Inflammatory macrophage treated with lipopolysaccharide for 1 hour (primary cell): ENCODE measurements at regions not wholly inside any gene's neighbourhood (a gene's known extent, or its start where the extent isn't known, plus 50 kb on each side); places are given as distances from the start of the nearest gene placed in this dataset.
A peak's percentile ranks its signal among the peaks of the same experiment; 100 is the strongest.
"Not testable (repeated sequence)": the region's sequence is repeated elsewhere in the genome, so short reads cannot be mapped to it uniquely, and the experiment has no call there.

Experiments
- DNase-seq, 2 donors: peaks; one replicate each; pipeline ENCODE4 v3.0.0-alpha.2; 2020 to 2022

GRCh38 chr2:105563000-105563719 is 164.3 kb upstream of the FHL2 start:
- no peak for DNase-seq

- DNase-seq, result no peak
These were observed 162.6 kb upstream of the FHL2 start for GRCh38 chr2:105561401-105561800.

- no peak for DNase-seq
These were observed 161.3 kb upstream of the FHL2 start for GRCh38 chr2:105560157-105560556.

- DNase-seq, result no peak
These were observed 158.4 kb upstream of the FHL2 start for GRCh38 chr2:105557021-105557920.

GRCh38 chr2:105556366-105556765 is 157.5 kb upstream of the FHL2 start:
- no peak for DNase-seq

- DNase-seq, result no peak
These were observed 155.4 kb upstream of the FHL2 start for GRCh38 chr2:105554235-105554634.

GRCh38 chr2:105553538-105554196 is 154.8 kb upstream of the FHL2 start:
- no peak for DNase-seq

GRCh38 chr2:105546628-105546974 is 147.8 kb upstream of the FHL2 start:
- DNase-seq, result no peak

GRCh38 chr2:105545730-105546627 is 147.1 kb upstream of the FHL2 start:
- peak; percentile 24 to 71 for DNase-seq

- DNase-seq, result no peak
These were observed 145.9 kb upstream of the FHL2 start for GRCh38 chr2:105544591-105545377.

GRCh38 chr2:105541189-105542050 is 142.6 kb upstream of the FHL2 start:
- DNase-seq, result no peak

- DNase-seq, result no peak
These were observed 141.8 kb upstream of the FHL2 start for GRCh38 chr2:105540642-105541041.

- no peak for DNase-seq
These were observed 140.5 kb upstream of the FHL2 start for GRCh38 chr2:105539331-105539730.

- no peak for DNase-seq
These were observed 140.0 kb upstream of the FHL2 start for GRCh38 chr2:105538840-105539239.

GRCh38 chr2:105537920-105538319 is 139.1 kb upstream of the FHL2 start:
- no peak for DNase-seq

- DNase-seq, result no peak
These were observed 138.6 kb upstream of the FHL2 start for GRCh38 chr2:105537466-105537865.

- DNase-seq, result no peak
These were observed 137.3 kb upstream of the FHL2 start for GRCh38 chr2:105536175-105536574.

GRCh38 chr2:105529258-105529657 is 130.4 kb upstream of the FHL2 start:
- not testable (repeated sequence) for DNase-seq

GRCh38 chr2:105526000-105526925 is 127.4 kb upstream of the FHL2 start:
- no peak for DNase-seq

- DNase-seq, result no peak
These were observed 126.3 kb upstream of the FHL2 start for GRCh38 chr2:105525201-105525600.
